Loucy (cell line): ENCODE measurements at regions not wholly inside any gene's neighbourhood (a gene's known extent, or its start where the extent isn't known, plus 50 kb on each side); places are given as distances from the start of the nearest gene placed in this dataset.

Source experiments
- EZH2phosphoT487 ChIP-seq: fragments of 200-600 bp; IDR thresholded peaks from 2 replicates; pipeline ENCODE4 v1.6.1; 2018; ENCODE audit warnings: antibody characterized with exemption, mild to moderate bottlenecking, moderate library complexity, borderline replicate concordance
- TF ChIP-seq, protein P1 (sequence below): fragments of 200-600 bp; sonication (generic); conservative IDR thresholded peaks from 2 replicates; pipeline ENCODE4 v1.5.1; 2014; ENCODE audit warnings: mild to moderate bottlenecking, antibody characterized with exemption, low read length

DNA sequence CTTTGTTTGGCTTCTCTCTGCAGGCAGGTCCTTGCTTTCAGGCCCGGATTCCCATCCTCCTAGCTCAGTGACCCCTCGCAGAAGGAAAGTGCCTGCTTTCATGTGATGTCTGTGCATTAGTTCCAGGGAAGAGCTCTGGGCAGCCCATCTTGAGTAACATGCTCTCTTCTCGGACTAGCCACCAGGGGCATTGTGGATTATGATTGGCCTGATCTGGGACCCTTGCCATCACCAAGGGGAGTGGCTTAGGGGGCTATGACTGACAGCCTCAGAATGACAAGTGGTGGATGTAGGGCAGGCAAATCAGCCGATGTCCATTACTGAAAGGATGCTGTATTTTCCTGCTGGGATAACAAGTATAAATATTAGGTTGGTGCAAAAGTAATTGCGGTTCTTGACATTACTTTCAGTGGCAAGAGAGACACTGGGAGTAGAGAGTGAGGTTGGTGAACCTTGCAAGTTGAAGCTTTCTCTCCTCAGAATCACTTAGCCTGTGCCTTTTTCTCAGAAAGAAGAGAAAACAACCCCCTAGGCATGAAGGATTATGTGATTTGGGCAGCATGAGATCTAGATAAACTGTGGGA, 71.5 kb upstream of the MPHOSPH6 start:
- TF ChIP-seq, protein P1, sequence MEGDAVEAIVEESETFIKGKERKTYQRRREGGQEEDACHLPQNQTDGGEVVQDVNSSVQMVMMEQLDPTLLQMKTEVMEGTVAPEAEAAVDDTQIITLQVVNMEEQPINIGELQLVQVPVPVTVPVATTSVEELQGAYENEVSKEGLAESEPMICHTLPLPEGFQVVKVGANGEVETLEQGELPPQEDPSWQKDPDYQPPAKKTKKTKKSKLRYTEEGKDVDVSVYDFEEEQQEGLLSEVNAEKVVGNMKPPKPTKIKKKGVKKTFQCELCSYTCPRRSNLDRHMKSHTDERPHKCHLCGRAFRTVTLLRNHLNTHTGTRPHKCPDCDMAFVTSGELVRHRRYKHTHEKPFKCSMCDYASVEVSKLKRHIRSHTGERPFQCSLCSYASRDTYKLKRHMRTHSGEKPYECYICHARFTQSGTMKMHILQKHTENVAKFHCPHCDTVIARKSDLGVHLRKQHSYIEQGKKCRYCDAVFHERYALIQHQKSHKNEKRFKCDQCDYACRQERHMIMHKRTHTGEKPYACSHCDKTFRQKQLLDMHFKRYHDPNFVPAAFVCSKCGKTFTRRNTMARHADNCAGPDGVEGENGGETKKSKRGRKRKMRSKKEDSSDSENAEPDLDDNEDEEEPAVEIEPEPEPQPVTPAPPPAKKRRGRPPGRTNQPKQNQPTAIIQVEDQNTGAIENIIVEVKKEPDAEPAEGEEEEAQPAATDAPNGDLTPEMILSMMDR, result no peak
- no peak for TF ChIP-seq EZH2phosphoT487
